ENCODE measurements at regions not wholly inside any gene's neighbourhood (a gene's known extent, or its start where the extent isn't known, plus 50 kb on each side); places are given as distances from the start of the nearest gene placed in this dataset.

GRCh38 chr14:89085231-89085731 lies 260.8 kb downstream of the TTC8 start:
- H3K27me3 ChIP-seq (ENCODE audit: insufficient read depth, low read length, poor library complexity, severe bottlenecking): no peaks in the 10 kb centered on the region
- H3K36me3 ChIP-seq (ENCODE audit: insufficient read depth, low read length): no peaks in the 10 kb centered on the region
- no peaks in the 10 kb centered on the region for H3K9me3 ChIP-seq (ENCODE audit: insufficient read depth, low read depth, low read length)
- H3K4me1 ChIP-seq (ENCODE audit: insufficient read depth, low read length, poor library complexity, severe bottlenecking): no peaks in the 10 kb centered on the region
- H3K9me2 ChIP-seq (replicated peaks; ENCODE audit: low read depth, low read length): no peaks in the 10 kb centered on the region
- no peaks in the 10 kb centered on the region for H3F3A ChIP-seq (ENCODE audit: low read depth)
- no peak overlapping the region for H3K4me2 ChIP-seq (ENCODE audit: low read depth, low read length, poor library complexity, severe bottlenecking)
- H3K79me2 ChIP-seq (ENCODE audit: insufficient read depth, low read length): no peaks in the 10 kb centered on the region
- H2AFZ ChIP-seq (ENCODE audit: low read length): no peak overlapping the region
- no peaks in the 10 kb centered on the region for H4K20me1 ChIP-seq (ENCODE audit: insufficient read depth, low read length, poor library complexity, severe bottlenecking)
- no peak overlapping the region for H3K4me3 ChIP-seq (ENCODE audit: low read length, poor library complexity, severe bottlenecking)
- TF ChIP-seq EZH2phosphoT487 (IDR thresholded peaks at IDR 0.05; ENCODE audit: borderline replicate concordance): no peak
- TF ChIP-seq CTCF (conservative IDR thresholded peaks at IDR 0.05; ENCODE audit: low read length): no peak
- H3K9ac ChIP-seq (ENCODE audit: low read depth, low read length, poor library complexity, severe bottlenecking): no peak overlapping the region

GRCh38 chr14:89085737-89086382 lies 261.4 kb downstream of the TTC8 start:
- no peaks in the 10 kb centered on the region for H3K4me1 ChIP-seq (ENCODE audit: insufficient read depth, low read length, poor library complexity, severe bottlenecking)
- H3K36me3 ChIP-seq (ENCODE audit: insufficient read depth, low read length): no peaks in the 10 kb centered on the region
- H3K9me3 ChIP-seq (ENCODE audit: insufficient read depth, low read depth, low read length): no peaks in the 10 kb centered on the region
- no peak overlapping the region for H2AFZ ChIP-seq (ENCODE audit: low read length)
- no peaks in the 10 kb centered on the region for H3K9me2 ChIP-seq (replicated peaks; ENCODE audit: low read depth, low read length)
- H3K4me3 ChIP-seq (ENCODE audit: low read length, poor library complexity, severe bottlenecking): no peak overlapping the region
- no peak overlapping the region for H3K9ac ChIP-seq (ENCODE audit: low read depth, low read length, poor library complexity, severe bottlenecking)
- H4K20me1 ChIP-seq (ENCODE audit: insufficient read depth, low read length, poor library complexity, severe bottlenecking): no peaks in the 10 kb centered on the region
- no peaks in the 10 kb centered on the region for H3F3A ChIP-seq (ENCODE audit: low read depth)
- H3K27me3 ChIP-seq (ENCODE audit: insufficient read depth, low read length, poor library complexity, severe bottlenecking): no peaks in the 10 kb centered on the region
- no peaks in the 10 kb centered on the region for H3K79me2 ChIP-seq (ENCODE audit: insufficient read depth, low read length)
- H3K4me2 ChIP-seq (ENCODE audit: low read depth, low read length, poor library complexity, severe bottlenecking): no peak overlapping the region
- TF ChIP-seq CTCF (conservative IDR thresholded peaks at IDR 0.05; ENCODE audit: low read length) (no peak), EZH2phosphoT487 (IDR thresholded peaks at IDR 0.05; ENCODE audit: borderline replicate concordance) (no peak)

- Histone ChIP-seq H3K27me3 (ENCODE audit: insufficient read depth, low read length, poor library complexity, severe bottlenecking) (no peaks in the 10 kb centered on the region), H3K4me1 (ENCODE audit: insufficient read depth, low read length, poor library complexity, severe bottlenecking) (no peaks in the 10 kb centered on the region), H3K36me3 (ENCODE audit: insufficient read depth, low read length) (no peaks in the 10 kb centered on the region), H3K9ac (ENCODE audit: low read depth, low read length, poor library complexity, severe bottlenecking) (no peak overlapping the region), H3K4me2 (ENCODE audit: low read depth, low read length, poor library complexity, severe bottlenecking) (no peak overlapping the region), H3K9me2 (replicated peaks; ENCODE audit: low read depth, low read length) (no peaks in the 10 kb centered on the region), H3K79me2 (ENCODE audit: insufficient read depth, low read length) (no peaks in the 10 kb centered on the region), H3K9me3 (ENCODE audit: insufficient read depth, low read depth, low read length) (no peaks in the 10 kb centered on the region), H3F3A (ENCODE audit: low read depth) (no peaks in the 10 kb centered on the region), H4K20me1 (ENCODE audit: insufficient read depth, low read length, poor library complexity, severe bottlenecking) (no peaks in the 10 kb centered on the region), H2AFZ (ENCODE audit: low read length) (no peak overlapping the region), H3K4me3 (ENCODE audit: low read length, poor library complexity, severe bottlenecking) (no peak overlapping the region)
- no peak for TF ChIP-seq CTCF (conservative IDR thresholded peaks at IDR 0.05; ENCODE audit: low read length)
- TF ChIP-seq EZH2phosphoT487 (IDR thresholded peaks at IDR 0.05; ENCODE audit: borderline replicate concordance): no peak
Observed at GRCh38 chr14:89088530-89088929, 264.1 kb downstream of the TTC8 start.
